Fibroblast of skin of left quadriceps (primary cell): ENCODE measurements at regions not wholly inside any gene's neighbourhood (a gene's known extent, or its start where the extent isn't known, plus 50 kb on each side); places are given as distances from the start of the nearest gene placed in this dataset.

Experiments used
- DNase-seq, 2 experiments: peaks; one replicate each; pipeline ENCODE4 v3.0.0-alpha.2; 2013; ENCODE audit warnings: low read depth in 2 of 2

DNA sequence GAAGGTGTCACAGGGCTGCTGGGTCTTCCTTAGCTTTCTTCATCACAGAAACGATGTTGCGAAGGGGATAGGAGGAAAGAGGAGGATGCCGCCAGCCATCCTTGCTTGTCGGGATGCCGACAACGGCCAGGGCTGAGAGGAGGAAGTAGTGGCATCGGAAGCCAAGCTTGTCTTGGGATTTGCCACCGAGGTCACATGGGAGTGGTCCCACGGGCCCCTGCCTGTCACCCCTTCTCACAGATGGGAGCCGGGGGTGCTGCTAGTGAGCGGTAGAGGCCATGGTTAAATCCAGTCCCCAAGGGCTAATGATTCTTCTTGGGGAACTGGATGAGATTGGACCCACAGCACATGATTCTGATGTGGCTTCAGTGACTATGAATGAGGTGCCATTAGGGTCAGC lies 1375.8 kb downstream of the BRD1 start:
- DNase-seq: no peak

DNA sequence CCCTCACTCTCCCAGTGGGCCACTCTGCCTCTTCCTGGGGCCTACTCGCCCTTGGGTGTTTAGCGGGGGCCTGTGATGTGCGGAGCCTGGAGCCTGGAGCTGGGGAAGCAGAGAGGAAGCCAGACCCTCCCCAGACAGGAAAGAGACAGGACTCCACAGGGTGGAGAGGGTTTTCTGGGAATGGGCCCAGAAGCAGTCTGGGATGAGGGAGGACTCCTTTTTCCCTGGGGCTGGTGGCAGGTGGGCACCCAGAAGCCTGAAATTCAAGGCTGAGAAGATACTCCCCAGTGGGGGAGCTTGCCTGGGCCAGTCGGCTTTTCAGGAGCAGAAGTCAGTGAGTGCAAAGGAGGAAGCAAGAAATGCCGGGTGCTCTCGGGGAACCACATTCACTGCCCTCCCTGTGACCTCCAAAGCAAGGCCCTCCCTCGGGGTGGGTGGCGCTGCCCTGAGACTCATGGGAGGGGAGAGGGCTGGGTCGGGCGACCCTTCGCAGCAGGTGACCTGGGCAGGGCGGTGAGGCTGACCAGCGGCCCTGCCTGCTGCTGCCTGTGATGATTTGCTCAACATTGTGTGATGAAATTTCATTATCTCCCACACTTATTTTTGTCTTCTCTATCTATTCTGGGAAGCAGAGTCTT lies 1377.4 kb downstream of the BRD1 start:
- DNase-seq: no peak

DNA sequence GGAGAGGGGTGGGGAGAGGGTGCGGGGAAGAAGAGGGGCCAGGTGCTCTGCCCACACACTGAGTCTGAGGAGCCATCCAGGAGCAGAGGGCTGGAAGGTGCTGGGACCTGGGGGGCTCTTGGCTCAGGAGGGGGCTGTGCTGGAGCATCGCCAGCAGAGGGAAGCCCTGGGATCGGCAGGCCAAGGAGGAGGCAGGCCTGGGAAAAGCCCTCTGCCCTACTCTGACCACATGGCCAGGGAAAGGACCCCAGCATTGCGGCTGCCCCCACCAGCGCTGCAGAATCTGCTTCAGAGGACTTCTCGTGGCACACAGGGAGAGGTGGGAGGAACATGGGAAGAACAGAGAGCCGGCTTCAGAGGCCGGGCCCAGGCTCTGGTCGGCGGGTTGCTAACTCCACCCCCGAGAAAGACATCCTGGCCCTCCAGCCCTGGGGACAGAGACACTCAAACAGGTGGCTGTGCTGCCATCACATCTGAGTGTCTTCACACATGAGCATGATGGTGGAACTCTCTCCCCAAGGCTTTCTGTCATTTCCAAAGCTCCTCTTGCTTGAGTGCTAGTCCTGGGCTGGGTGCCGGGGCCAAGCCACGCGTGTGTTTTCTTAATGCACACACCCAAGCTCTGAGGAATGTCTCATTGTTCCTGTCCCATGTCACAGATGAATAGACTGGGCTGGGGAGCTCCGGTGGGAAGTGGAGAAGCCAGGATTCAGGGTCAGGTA lies 1378.0 kb downstream of the BRD1 start:
- no peak for DNase-seq

DNA sequence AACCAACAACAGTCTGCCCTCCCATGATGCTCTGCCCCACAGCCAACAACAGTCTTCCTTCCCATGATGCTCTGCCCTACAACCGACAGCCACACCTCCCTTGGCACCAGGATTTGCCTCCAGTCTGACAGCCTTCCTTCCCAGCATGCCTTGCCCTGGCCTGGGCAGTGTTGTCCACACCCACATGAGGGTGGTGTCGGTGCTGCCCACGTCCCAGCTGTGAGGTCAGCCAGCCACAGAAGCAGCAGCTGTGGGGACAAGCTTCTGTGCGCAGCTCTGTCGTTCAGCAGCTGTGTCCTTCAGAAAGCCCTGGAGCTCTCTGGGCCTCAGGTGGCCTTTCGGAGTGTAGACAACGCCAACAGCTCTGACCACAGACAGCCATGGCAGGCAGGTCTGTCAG lies 1378.9 kb downstream of the BRD1 start:
- DNase-seq: no peak

DNA sequence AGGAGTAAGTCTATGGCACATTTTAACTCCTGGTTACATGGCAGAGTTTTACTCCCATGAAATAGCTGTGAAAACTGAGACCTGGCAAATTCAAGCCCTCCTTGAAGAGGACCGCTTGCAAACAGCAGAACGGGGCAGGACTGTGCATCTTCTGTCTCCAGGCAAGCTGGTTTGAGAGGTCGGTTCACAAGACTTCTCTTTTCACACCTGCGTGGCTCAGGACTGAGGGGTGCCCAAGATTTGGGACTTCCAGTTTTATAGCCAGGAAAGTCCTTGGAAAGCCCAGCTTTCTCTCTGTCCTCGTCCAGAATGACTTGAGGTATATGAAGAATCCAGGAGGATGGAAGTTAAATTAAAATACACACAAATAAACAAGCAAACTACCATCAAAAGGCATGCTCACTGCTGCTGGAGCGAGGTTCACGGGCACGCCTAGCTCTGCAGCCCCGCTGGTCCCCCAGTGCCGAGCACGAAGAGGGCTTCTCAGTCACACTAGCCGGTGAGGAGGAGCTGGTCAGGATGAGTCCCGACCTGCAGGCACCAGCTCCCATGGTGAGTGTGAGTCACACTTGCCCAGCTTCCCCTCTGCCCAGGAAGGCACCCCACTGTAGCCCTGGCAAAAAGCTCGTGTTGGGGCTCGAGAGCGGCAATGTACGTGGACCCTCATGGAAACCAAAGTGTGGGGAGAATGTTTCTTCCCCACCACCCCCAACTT lies 1382.4 kb downstream of the BRD1 start:
- no peak for DNase-seq

DNA sequence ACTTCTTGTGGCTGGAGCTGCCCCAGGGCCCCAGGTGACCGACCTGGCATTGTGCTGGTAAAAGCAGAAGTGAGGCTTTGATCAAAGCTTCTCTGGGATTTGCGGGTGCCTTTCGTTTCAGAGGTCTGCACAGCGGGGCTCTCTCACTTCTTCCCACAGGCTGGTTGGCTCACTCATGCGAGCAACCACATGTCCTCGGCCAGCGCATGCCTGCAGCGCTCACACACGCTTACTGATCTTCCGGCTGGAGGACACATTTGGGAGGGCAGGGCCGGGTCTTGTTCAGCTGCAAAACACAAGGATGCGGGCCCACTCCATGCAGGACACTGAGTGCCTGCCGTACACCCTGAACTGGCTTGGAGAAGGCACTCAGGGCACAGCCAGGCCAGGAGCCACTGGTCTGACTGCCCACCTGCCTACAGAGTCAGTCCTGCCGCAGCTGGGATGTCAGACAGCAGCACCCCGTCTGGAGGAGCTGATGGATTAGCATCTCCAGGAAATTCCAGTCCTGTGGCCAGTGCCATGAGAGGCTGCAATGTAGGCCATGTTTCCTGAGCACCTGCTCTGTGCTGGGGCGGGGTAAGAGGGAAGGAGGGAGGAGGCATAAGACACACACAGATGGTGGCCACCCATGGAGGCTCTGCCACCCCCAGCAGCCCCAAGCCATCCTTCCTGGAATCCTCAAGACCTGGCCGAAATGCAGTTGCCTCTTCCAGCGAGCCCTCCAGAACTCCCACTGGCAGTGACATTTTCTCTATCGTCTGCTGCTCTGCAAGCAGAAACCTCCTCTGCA lies 1383.2 kb downstream of the BRD1 start:
- no peak for DNase-seq

DNA sequence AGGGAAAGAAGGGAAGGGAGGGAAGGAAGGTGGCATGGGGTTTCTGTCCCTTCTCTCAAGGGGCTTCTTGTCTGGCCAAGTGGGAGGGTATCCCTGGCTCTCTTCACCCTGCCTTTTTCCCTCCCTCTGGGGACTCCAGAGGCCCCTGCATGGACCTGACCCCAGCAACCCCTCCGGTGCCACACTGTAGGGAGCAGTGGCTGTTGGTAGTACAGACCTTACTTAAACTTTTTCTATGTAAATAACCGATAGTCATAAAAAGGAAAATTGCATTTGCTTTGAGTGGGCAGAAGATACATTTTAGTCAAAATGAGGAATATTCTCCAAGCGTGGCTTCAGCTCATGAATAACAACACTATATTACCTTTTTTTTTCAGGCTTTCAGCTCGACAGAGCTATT lies 1384.0 kb downstream of the BRD1 start:
- DNase-seq: no peak

DNA sequence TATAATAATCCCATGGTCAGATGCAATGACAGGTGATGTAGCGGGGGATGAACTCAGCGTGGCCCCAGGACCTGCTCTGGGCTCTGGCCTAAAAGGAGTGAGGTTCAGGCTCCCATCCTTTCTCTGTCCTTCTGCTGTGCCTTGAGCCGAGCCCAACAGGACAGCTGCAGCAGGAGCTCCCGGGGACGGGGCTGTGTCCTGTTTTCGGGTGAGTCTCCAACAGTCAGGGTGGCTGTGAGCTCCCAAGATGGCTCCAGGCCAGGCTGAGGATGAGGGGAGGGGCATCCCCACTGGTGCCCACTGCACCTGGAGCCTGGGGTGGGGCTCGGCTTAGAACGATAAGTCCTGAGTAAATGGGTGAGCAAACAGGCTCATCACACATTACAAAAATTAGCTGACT lies 1385.0 kb downstream of the BRD1 start:
- no peak for DNase-seq

DNA sequence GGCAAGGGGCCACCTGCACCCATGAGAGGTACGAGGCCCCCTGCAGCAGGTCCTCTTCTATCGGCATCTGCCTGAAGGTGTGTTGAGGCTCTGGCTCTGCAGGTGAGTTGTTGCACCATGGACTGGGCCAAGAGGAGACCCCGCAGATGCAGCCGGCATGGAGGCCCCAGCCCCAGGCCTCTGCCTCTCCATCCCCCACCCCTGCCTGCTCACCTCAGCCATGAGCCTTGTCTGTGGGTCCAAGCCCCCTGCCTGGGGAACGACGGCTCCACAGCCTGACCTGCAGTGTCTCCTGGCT lies 1386.2 kb downstream of the BRD1 start:
- DNase-seq: no peak

DNA sequence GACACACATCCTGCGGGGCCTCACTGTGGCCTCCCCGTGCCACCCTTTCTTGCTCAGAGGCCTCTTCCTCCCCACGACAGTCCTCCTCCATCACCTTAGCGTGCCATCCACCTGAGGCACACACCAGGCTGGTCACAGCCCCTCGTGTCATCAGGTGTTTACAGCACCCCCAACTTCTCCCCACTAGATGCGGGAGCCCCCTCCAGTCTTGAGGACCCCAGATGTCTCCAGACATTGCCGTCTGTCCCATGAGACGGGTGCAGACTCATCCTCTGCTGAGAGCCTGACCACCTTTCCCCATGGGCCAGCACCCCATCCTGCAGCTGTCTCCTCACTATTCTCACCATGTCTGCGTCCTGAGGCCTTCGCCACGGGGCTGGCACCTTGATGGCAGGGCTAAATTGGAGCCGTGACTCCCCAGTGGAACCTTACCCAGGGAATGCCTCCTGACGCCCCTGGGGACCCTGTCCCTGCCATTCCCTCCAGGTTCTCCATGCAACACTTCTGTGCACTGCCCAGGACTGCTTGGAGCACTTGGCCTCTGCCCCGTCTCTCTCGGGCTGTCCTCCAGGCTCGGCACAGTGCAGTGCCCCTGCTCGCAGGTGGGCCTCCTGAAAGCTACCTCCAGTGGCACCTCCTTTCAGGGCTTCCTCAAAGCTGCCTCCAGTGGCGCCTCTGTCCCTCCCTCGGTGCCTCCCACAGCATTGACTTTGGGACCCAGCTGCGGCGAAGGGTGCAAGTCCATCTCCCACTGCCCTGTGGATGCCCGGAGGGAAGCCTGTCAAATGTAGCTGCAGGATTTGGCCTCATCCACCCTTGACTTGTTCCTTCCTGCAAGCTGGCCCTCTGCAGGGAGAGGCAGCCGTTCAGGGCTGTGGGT lies 1386.8 kb downstream of the BRD1 start:
- no peak for DNase-seq

DNA sequence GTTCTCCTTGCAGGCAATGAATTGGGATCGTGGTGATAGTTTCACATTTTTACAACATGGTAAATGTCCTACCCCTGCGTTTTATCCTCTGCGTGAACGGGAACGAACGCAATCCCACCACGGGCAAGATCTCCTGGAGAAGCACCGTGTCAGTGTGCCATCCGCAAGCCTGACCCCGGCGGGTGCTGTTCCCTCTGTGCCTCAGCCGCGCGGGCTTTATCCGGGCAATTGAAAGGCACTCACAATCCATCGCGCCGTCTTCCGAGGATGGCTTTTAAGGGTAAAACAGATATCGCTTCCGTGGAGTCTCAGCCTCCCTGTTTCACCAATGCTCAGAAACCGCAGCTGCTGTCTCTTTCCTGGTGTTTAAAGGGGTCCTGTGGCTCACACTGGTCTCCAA lies 1387.5 kb downstream of the BRD1 start:
- DNase-seq: no peak

DNA sequence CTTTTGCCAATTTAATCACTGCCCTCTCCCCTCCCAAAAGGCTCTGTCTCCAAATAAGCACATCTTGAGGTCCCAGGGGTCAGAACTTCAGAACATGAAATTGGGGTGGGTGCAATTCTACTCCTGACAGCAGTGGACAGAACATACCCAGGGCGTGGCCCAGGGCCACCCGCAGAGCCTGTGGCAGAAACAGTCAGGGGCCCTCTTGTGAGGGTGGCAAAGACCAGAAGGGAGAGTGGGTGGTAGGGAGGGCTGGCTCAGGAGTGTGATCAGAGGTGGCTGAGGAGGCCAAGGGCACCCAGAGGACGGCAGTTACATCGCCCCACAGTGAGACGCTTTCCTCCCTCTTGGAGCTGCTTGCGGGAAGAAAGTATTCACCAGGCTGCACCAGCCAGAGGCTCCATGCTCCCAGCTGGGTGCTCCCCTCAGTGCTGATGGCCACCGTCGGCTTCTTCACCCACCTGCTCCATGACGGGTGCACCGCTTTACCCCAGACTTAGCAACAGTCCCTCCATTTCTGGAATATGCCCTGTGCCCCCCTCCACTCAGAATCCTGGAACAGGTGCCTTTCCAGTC lies 1388.0 kb downstream of the BRD1 start:
- no peak for DNase-seq

DNA sequence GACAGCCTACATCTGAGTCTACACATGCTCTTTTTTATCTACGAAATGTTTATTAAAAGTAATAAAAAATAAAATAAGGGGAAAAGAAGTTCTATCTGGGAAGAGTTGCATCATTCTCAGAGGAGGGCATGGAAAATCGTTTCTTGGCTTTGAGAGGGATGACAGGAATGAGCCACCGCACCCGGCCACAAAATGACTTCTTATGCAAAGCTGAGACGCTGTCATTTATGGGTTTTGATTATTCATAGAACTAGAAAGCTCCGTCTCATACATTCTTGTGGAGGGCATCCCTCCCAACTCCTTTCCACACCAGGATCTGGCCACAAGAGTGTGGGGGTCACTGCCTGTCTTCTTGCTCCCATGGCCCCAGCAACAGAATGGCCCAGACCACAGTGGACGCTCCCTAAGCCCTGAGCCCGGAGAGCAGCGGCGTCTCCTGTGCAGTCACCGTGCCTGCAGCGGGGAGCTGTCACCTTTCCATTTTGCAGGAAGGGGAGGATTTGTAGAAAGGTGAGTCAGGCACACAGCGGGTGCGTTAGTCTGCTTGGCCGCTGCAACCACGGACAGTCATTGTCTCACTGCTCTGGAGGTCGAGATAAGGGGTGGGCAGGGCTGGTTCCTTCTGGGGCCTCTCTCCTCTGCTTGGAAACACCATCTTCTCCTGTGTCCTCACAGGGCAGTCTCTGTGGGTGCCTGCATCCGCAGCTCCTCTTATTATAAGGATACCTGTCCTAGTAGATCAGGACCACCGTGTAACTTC lies 1388.7 kb downstream of the BRD1 start:
- no peak for DNase-seq

DNA sequence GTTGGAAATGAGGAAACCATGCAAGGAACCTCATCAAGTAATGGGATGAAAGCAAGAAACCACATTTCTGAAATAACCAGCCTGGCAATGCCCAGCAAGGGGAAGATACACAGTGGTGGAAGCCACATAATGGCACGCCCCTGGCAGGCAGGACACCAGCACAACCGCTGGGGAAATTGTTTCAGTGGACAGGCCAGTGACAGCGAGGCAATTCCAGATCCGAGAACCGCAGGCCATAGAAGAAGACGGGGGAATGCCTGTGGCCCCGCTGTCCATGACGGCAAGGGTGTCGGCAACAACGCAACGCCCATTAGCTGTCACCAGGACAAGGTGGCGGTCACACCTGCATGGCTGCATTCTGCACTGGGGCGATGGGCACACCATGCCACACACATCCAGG lies 1389.6 kb downstream of the BRD1 start:
- DNase-seq: no peak

DNA sequence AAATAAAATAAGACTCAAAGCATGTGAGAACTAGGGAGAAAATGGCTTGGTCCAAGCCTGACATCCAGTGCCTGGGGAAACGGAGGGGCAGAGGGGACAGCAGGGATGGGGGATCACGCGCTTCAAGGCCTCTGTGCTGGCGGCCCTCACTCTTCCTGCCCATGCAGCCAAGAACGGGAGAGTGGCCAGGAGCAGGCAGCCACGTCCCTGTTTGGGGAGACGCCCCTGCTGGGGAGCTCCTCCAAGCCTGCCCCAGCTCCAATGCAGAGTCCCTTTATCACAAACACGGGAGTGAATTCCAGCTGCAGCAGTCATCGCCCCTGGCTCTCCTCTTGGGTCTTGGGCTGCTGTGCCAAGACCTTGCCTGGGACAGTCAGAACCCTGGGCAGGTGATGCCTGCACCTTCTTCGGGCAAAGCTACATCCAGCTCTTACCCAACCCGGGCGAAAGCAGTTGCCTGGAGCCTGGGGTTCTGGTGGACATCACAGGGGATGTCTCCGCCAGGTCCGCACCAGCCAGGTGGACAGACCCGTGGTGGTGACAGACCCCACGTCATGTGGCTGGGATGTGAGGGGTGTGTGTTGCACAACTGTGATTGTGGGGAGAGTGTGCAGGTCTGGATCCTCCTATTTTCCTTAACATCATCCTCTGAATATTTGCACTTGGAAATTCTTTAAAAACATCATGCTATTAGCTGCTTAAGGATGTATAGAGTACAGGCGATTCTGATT lies 1391.3 kb downstream of the BRD1 start:
- no peak for DNase-seq

DNA sequence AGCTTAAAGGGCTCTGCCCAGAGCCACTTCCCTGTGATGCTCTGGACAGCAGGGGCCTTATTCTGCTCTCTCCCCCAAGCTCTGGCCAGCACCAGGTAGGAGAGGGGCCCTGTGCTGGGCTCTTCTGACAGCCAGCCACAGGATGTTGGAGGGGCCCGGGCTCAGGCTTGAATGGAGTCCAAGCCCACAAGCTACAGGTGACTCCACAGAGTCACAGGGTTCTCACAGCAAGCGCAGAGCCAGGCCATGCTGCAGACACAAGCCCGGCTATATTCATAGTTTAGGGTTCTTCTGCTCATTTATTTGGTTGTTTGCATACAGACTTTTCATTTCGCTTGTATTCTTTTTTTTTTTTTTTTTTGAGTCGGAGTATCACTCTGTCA lies 1392.8 kb downstream of the BRD1 start:
- DNase-seq: no peak

DNA sequence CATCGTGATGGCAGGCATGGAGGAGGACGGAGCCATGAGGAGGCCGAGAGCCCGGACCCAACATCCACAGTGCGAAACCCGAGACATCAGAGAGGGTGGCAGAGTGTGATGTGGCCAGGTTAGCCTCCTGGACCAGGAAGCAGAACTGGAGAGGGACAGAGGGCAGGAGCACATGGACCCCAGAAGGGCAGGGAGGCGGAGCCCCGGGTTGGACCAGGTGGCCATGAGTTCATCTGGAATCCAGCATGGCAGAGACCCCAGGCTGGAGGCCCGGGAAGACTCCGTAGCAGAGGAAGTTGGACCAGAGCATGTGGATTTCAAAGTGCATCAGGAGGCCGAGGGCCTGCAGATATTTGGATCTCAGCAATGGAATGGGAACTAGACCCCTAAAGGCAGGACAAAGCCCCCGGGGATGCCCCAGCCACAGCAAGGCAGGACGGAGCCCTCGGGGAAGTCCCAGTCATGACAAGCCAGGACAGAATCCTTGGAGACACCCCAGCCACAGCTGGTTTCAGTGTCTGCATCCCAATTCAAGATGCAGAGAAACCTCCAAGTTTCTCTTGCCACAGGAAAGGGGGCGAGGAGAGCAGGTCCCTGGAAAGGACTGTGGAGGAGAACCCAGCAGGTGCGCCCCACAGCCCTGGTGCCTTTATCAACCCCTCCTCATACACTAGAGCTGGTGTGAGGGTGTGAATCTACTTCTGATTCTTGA lies 1393.4 kb downstream of the BRD1 start:
- no peak for DNase-seq

DNA sequence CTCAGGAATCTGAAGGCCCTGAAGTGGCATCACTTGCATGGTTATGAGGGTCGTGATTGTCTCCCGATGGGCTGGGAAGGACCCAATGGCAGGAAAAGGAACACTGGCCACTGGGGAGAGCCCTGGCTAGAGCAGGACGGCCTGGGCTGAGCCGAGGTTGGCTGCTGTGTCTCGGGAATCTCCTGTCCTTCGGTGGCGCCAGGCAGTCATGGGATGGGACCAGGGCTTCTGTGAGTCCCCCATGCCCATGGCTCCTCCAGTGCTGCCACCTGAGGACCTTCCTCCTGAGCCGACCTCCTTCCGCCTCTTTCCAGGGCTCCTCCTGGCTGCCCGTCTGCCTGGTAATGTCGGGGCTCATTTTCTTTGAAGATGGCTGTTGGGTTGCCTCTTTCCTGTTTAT lies 1394.0 kb downstream of the BRD1 start:
- DNase-seq: no peak
